PC-9 (cell line): ENCODE measurements at regions not wholly inside any gene's neighbourhood (a gene's known extent, or its start where the extent isn't known, plus 50 kb on each side); places are given as distances from the start of the nearest gene placed in this dataset.

Experiments
- BruUV-seq: library from RNA; stranded (reverse); fragments of 400-500 nt; replicated peaks from 2 replicates; lab custom pipeline; 2021; lab: Mats Ljungman, UMichigan
- CTCF ChIA-PET: fragments of 300-600 bp; sonication (Branson Sonifier 250); formaldehyde crosslinking; loops from one replicate; lab custom pipeline; 2022; ENCODE audit warnings: antibody characterized with exemption; lab: Charles Lee
- POLR2A ChIA-PET: fragments of 300-600 bp; sonication (Branson Sonifier 250); formaldehyde crosslinking; loops from one replicate; lab custom pipeline; 2022; ENCODE audit warnings: antibody characterized with exemption; ENCODE audit not compliant: unreplicated experiment; lab: Charles Lee
- DNase-seq, 2 experiments: peaks; one replicate each; pipeline versions ENCODE4 v3.0.0 to v3.0.0-alpha.2; 2015 to 2022; ENCODE audit warnings: mixed read lengths in 1 of 2
- H2AFZ ChIP-seq: fragments of 200-600 bp; sonication (generic); 2 replicates; pipeline ENCODE4 v1.8.1; 2017; ENCODE audit warnings: antibody characterized with exemption
- H3F3A ChIP-seq: fragments of 200-600 bp; sonication (generic); 2 replicates; pipeline ENCODE4 v1.8.1; 2017; ENCODE audit warnings: antibody characterized with exemption, mild to moderate bottlenecking, low read depth; ENCODE audit not compliant: insufficient read depth
- H3K27ac ChIP-seq: fragments of 200-600 bp; sonication (generic); 2 replicates; pipeline ENCODE4 v1.6.1; 2016; ENCODE audit warnings: mixed run types
- H3K27me3 ChIP-seq: fragments of 200-600 bp; sonication (generic); 2 replicates; pipeline ENCODE4 v1.6.1; 2016; ENCODE audit warnings: low read depth, mixed run types; ENCODE audit not compliant: insufficient read depth
- H3K36me3 ChIP-seq: fragments of 200-600 bp; sonication (generic); 2 replicates; pipeline ENCODE4 v1.6.1; 2016; ENCODE audit warnings: low read depth, mixed run types
- H3K4me1 ChIP-seq: fragments of 200-600 bp; sonication (generic); replicated peaks from 2 replicates; pipeline ENCODE4 v1.6.1; 2016; ENCODE audit warnings: mixed run types; ENCODE audit not compliant: insufficient read depth
- H3K4me2 ChIP-seq: fragments of 200-600 bp; sonication (generic); 2 replicates; pipeline ENCODE4 v1.6.1; 2017; ENCODE audit warnings: mixed run types
- H3K4me3 ChIP-seq: fragments of 200-600 bp; sonication (generic); 2 replicates; pipeline ENCODE4 v1.6.1; 2016; ENCODE audit warnings: mixed run types
- H3K79me2 ChIP-seq: fragments of 200-600 bp; sonication (generic); 2 replicates; pipeline ENCODE4 v1.6.1; 2017; ENCODE audit warnings: low read depth, mixed run types
- H3K9me2 ChIP-seq: fragments of 200-600 bp; sonication (generic); 2 replicates; pipeline ENCODE4 v1.8.1; 2017; ENCODE audit warnings: mild to moderate bottlenecking; ENCODE audit not compliant: insufficient read depth
- H3K9me3 ChIP-seq: fragments of 200-600 bp; sonication (generic); 2 replicates; pipeline ENCODE4 v1.8.1; 2016; ENCODE audit warnings: low read depth; ENCODE audit not compliant: insufficient read depth
- H4K20me1 ChIP-seq: fragments of 200-600 bp; sonication (generic); 2 replicates; pipeline ENCODE4 v1.8.1; 2017; ENCODE audit not compliant: insufficient read depth
- EZH2 ChIP-seq: fragments of 200-600 bp; sonication (generic); IDR thresholded peaks from 2 replicates; pipeline ENCODE4 v1.8.0; 2017; ENCODE audit warnings: antibody characterized with exemption, low read depth
- intact Hi-C: fragments of 100-400 bp; cut with micrococcal nuclease; formaldehyde crosslinking; loops from one replicate; pipeline ENCODE4 v1.10.0; 2022; ENCODE audit not compliant: unreplicated experiment
- TF ChIP-seq, protein P1 (sequence below): fragments of 200-600 bp; sonication (generic); conservative IDR thresholded peaks from 2 replicates; pipeline ENCODE4 v1.6.1; 2017; ENCODE audit warnings: mixed run types, antibody characterized with exemption, mild to moderate bottlenecking, moderate library complexity

DNA sequence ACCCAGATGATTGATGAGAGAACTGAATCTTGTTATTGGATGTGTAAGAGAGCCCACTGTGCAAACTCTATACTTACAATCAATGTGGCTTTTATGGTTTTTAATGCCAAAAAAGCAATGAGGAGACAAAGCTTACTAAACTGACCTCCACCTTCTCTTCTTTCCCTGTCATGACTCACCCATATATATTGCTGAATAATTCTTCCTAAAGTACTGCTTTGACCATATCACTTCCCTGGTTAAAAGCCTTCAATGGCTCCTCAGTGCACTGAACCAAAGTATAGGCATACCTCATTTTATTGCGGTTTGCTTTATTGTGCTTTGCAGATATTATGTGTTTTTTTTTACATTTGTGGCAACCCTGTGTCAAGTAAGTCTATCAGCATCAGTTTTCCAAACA, 138.4 kb upstream of the PELI2 start:
- TF ChIP-seq EZH2, result no peak
- TF ChIP-seq, protein P1, sequence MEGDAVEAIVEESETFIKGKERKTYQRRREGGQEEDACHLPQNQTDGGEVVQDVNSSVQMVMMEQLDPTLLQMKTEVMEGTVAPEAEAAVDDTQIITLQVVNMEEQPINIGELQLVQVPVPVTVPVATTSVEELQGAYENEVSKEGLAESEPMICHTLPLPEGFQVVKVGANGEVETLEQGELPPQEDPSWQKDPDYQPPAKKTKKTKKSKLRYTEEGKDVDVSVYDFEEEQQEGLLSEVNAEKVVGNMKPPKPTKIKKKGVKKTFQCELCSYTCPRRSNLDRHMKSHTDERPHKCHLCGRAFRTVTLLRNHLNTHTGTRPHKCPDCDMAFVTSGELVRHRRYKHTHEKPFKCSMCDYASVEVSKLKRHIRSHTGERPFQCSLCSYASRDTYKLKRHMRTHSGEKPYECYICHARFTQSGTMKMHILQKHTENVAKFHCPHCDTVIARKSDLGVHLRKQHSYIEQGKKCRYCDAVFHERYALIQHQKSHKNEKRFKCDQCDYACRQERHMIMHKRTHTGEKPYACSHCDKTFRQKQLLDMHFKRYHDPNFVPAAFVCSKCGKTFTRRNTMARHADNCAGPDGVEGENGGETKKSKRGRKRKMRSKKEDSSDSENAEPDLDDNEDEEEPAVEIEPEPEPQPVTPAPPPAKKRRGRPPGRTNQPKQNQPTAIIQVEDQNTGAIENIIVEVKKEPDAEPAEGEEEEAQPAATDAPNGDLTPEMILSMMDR, result no peak
- no peak overlapping the region for H3K4me3 ChIP-seq
- no peak for DNase-seq
- H3K9me3 ChIP-seq, result peaks cover 5% of the 10 kb centered on the region; the same call in 1 of the 2 replicates
- no peaks in the 10 kb centered on the region for H3K36me3 ChIP-seq
- H3K9me2 ChIP-seq, result no peaks in the 10 kb centered on the region
- H3K27me3 ChIP-seq, result peaks cover 3% of the 10 kb centered on the region; the same call in 1 of the 2 replicates
- no peaks in the 10 kb centered on the region for H3F3A ChIP-seq
- CTCF ChIA-PET, result no interaction called here
- H3K4me2 ChIP-seq, result no peak overlapping the region
- no peaks in the 10 kb centered on the region for H3K4me1 ChIP-seq
- H2AFZ ChIP-seq, result no peak overlapping the region
- POLR2A ChIA-PET, result no interaction called here
- no peak overlapping the region for H3K27ac ChIP-seq
- no peaks in the 10 kb centered on the region for H3K79me2 ChIP-seq
- intact Hi-C loops, result no loop called here
- BruUV-seq, result no TSS peak
- H4K20me1 ChIP-seq, result no peaks in the 10 kb centered on the region

DNA sequence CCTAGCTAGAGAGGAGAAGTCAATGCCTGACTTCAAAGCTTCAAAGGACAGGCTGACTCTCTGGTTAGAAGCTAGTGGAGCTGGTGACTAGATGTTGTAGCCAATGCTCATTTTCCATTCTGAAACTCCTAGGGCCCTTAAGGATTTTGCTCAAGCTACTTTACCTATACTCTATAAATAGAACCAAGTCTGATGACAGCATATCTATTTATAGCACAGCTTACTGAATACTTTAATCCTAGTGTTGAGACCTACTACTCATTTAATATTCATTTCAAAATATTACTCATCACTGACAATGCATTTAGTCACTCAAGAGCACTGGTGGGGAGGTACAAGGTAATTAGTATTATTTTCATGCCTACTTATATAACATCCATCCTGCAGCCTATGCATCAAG, 137.2 kb upstream of the PELI2 start:
- Histone ChIP-seq H3K9me3 (peaks cover 5% of the 10 kb centered on the region; the same call in 1 of the 2 replicates), H3K79me2 (no peaks in the 10 kb centered on the region), H3K27ac (no peak overlapping the region), H3K4me1 (no peaks in the 10 kb centered on the region), H3K4me2 (no peak overlapping the region), H3F3A (no peaks in the 10 kb centered on the region), H3K27me3 (peaks cover 8% of the 10 kb centered on the region; the same call in 1 of the 2 replicates), H3K9me2 (no peaks in the 10 kb centered on the region), H2AFZ (no peak overlapping the region), H3K36me3 (no peaks in the 10 kb centered on the region), H3K4me3 (no peak overlapping the region), H4K20me1 (no peaks in the 10 kb centered on the region)
- POLR2A ChIA-PET, result no interaction called here
- no peak for TF ChIP-seq EZH2
- TF ChIP-seq, protein P1, result no peak
- no peak for DNase-seq
- intact Hi-C loops, result no loop called here
- BruUV-seq, result no TSS peak
- CTCF ChIA-PET, result no interaction called here

DNA sequence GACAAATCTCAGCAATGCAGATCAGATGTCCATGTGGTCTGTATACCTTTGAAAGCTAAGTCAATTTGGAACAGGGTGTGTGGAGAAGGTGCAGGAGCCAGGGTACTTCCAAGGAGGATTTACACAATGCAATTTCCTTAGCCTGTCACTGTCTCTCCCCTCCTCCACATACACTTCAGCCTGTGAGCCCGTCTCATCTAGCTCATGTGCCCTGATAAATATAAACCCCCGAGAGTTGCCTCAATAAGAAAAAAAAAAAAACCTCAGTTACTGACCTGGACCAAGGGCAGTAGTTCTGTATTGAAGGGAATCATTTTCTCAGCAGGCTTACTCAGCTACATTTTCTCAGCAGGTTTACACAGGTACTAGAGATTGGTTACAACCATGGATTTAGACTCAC, 132.1 kb upstream of the PELI2 start:
- TF ChIP-seq EZH2, result no peak
- TF ChIP-seq, protein P1, result no peak
- H3F3A ChIP-seq, result no peaks in the 10 kb centered on the region
- H3K4me3 ChIP-seq, result no peak overlapping the region
- no peak overlapping the region for H3K4me2 ChIP-seq
- ChIA-PET CTCF (no interaction called here), POLR2A (no interaction called here)
- BruUV-seq, result no TSS peak
- H3K9me2 ChIP-seq, result no peaks in the 10 kb centered on the region
- H3K27me3 ChIP-seq, result peaks cover 8% of the 10 kb centered on the region; the same call in 1 of the 2 replicates
- H2AFZ ChIP-seq, result no peak overlapping the region
- no peaks in the 10 kb centered on the region; the same call in 1 of the 2 replicates for H3K9me3 ChIP-seq
- H3K27ac ChIP-seq, result no peak overlapping the region
- intact Hi-C loops, result no loop called here
- H3K79me2 ChIP-seq, result no peaks in the 10 kb centered on the region
- H3K4me1 ChIP-seq, result no peaks in the 10 kb centered on the region
- H3K36me3 ChIP-seq, result no peaks in the 10 kb centered on the region
- H4K20me1 ChIP-seq, result no peaks in the 10 kb centered on the region
- DNase-seq, result no peak
